GM12878 (cell line): ENCODE measurements at regions not wholly inside any gene's neighbourhood (a gene's known extent, or its start where the extent isn't known, plus 50 kb on each side); places are given as distances from the start of the nearest gene placed in this dataset.

ENCODE experiments used
- CHD4 ChIP-seq: fragments of 200-600 bp; sonication (generic); IDR thresholded peaks from 2 replicates; pipeline ENCODE4 v1.6.1; 2016; ENCODE audit warnings: mild to moderate bottlenecking
- DPF2 ChIP-seq: fragments of 450-650 bp; IDR thresholded peaks from 2 replicates; pipeline ENCODE4 v1.6.1; 2017; ENCODE audit warnings: mild to moderate bottlenecking
- EP300 ChIP-seq, 2 experiments: fragments of 150-350 bp in 1 of 2; IDR thresholded peaks; 2 replicates each; pipeline ENCODE4 v1.6.1; 2011 to 2012; ENCODE audit warnings: low read depth in 2 of 2, low read length in 2 of 2, borderline replicate concordance in 1 of 2, improper control_type of control experiment in 1 of 2, inconsistent platforms in 1 of 2; ENCODE audit not compliant: control insufficient read depth in 1 of 2
- FOXM1 ChIP-seq: IDR thresholded peaks from 2 replicates; pipeline ENCODE4 v1.6.1; 2012; ENCODE audit warnings: low read depth, mild to moderate bottlenecking, inconsistent platforms, low read length, moderate library complexity
- KDM1A ChIP-seq: fragments of 200-600 bp; sonication (generic); IDR thresholded peaks from 2 replicates; pipeline ENCODE4 v1.6.1; 2016; ENCODE audit warnings: borderline replicate concordance
- NFYB ChIP-seq: IDR thresholded peaks from 2 replicates; pipeline ENCODE4 v1.6.1; 2011; ENCODE audit warnings: low read depth, mild to moderate bottlenecking, low read length, improper control_type of control experiment, moderate library complexity; ENCODE audit not compliant: insufficient read depth
- SRF ChIP-seq, 2 experiments: IDR thresholded peaks; 2 replicates each; pipeline ENCODE4 v1.6.1; 2011; ENCODE audit warnings: low read depth in 2 of 2, low read length in 2 of 2, mild to moderate bottlenecking in 1 of 2, moderate library complexity in 1 of 2
- STAT1 ChIP-seq: fragments of 450-650 bp; conservative IDR thresholded peaks from 2 replicates; pipeline ENCODE4 v1.6.1; 2014; ENCODE audit warnings: antibody characterized with exemption, mild to moderate bottlenecking
- ZBED1 ChIP-seq: IDR thresholded peaks from 2 replicates; pipeline ENCODE4 v1.6.1; 2016; ENCODE audit warnings: borderline replicate concordance
- TF ChIP-seq, protein P1 (sequence below): fragments of 450-650 bp; conservative IDR thresholded peaks from 2 replicates; pipeline ENCODE4 v1.6.1; 2017; ENCODE audit warnings: mild to moderate bottlenecking, moderate library complexity
- TF ChIP-seq, protein P2 (sequence below): fragments of 450-650 bp; IDR thresholded peaks from 2 replicates; pipeline ENCODE4 v1.6.1; 2017; ENCODE audit warnings: antibody characterized with exemption, mild to moderate bottlenecking, moderate library complexity
- TF ChIP-seq, protein P3 (sequence below): IDR thresholded peaks from 2 replicates; pipeline ENCODE4 v1.6.1; 2011; ENCODE audit warnings: borderline replicate concordance, low read depth, mild to moderate bottlenecking, moderate library complexity, low read length; ENCODE audit not compliant: insufficient read depth, poor library complexity, severe bottlenecking

DNA sequence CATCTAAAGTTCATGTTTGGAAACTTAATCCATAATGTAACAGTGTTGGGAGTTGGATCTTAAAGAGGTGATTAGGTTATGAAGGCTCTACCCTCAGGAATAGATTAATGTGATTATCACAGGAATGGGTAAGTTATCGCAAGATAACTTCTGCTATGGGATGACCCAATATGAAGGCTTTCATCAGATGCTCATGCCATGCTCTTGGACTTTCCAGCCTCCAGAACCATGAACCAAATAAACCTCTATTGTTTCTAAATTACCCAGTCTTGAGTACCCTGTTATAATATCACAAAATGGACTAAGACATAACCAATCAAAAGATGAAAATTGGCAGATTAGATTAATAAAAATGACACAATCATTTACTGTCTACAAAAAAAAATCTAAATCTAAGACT is 906.9 kb upstream of the SOX9 start:
- TF ChIP-seq, protein P1, sequence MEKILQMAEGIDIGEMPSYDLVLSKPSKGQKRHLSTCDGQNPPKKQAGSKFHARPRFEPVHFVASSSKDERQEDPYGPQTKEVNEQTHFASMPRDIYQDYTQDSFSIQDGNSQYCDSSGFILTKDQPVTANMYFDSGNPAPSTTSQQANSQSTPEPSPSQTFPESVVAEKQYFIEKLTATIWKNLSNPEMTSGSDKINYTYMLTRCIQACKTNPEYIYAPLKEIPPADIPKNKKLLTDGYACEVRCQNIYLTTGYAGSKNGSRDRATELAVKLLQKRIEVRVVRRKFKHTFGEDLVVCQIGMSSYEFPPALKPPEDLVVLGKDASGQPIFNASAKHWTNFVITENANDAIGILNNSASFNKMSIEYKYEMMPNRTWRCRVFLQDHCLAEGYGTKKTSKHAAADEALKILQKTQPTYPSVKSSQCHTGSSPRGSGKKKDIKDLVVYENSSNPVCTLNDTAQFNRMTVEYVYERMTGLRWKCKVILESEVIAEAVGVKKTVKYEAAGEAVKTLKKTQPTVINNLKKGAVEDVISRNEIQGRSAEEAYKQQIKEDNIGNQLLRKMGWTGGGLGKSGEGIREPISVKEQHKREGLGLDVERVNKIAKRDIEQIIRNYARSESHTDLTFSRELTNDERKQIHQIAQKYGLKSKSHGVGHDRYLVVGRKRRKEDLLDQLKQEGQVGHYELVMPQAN, result no peak
- TF ChIP-seq CHD4, result no peak
- TF ChIP-seq, protein P2, sequence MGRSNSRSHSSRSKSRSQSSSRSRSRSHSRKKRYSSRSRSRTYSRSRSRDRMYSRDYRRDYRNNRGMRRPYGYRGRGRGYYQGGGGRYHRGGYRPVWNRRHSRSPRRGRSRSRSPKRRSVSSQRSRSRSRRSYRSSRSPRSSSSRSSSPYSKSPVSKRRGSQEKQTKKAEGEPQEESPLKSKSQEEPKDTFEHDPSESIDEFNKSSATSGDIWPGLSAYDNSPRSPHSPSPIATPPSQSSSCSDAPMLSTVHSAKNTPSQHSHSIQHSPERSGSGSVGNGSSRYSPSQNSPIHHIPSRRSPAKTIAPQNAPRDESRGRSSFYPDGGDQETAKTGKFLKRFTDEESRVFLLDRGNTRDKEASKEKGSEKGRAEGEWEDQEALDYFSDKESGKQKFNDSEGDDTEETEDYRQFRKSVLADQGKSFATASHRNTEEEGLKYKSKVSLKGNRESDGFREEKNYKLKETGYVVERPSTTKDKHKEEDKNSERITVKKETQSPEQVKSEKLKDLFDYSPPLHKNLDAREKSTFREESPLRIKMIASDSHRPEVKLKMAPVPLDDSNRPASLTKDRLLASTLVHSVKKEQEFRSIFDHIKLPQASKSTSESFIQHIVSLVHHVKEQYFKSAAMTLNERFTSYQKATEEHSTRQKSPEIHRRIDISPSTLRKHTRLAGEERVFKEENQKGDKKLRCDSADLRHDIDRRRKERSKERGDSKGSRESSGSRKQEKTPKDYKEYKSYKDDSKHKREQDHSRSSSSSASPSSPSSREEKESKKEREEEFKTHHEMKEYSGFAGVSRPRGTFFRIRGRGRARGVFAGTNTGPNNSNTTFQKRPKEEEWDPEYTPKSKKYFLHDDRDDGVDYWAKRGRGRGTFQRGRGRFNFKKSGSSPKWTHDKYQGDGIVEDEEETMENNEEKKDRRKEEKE, result no peak
- no peak for TF ChIP-seq FOXM1
- TF ChIP-seq NFYB, result no peak
- TF ChIP-seq EP300 (IDR thresholded peaks at IDR 0.05; ENCODE audit: borderline replicate concordance in 1 of 2, control insufficient read depth in 1 of 2, low read depth in 2 of 2, low read length in 2 of 2), result no peak
- TF ChIP-seq SRF (IDR thresholded peaks at IDR 0.05; ENCODE audit: low read depth in 2 of 2, low read length in 2 of 2), result no peak
- no peak for TF ChIP-seq ZBED1
- no peak for TF ChIP-seq KDM1A
- no peak for TF ChIP-seq DPF2
- TF ChIP-seq, protein P3, sequence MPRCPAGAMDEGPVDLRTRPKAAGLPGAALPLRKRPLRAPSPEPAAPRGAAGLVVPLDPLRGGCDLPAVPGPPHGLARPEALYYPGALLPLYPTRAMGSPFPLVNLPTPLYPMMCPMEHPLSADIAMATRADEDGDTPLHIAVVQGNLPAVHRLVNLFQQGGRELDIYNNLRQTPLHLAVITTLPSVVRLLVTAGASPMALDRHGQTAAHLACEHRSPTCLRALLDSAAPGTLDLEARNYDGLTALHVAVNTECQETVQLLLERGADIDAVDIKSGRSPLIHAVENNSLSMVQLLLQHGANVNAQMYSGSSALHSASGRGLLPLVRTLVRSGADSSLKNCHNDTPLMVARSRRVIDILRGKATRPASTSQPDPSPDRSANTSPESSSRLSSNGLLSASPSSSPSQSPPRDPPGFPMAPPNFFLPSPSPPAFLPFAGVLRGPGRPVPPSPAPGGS, result no peak
- no peak for TF ChIP-seq STAT1
